Vagina (tissue), 2 donors: ENCODE measurements at regions not wholly inside any gene's neighbourhood (a gene's known extent, or its start where the extent isn't known, plus 50 kb on each side); places are given as distances from the start of the nearest gene placed in this dataset.

ENCODE experiments used
- CTCF ChIP-seq, 3 experiments: fragments of 450-650 bp in 2 of 3; fragments of 200-600 bp in 1 of 3; sonication (generic) in 1 of 3; IDR thresholded peaks; one replicate each; pipeline ENCODE4 v1.5.1; 2017 to 2019; ENCODE audit warnings: antibody characterized with exemption in 3 of 3, mild to moderate bottlenecking in 2 of 3, moderate library complexity in 2 of 3
- POLR2A ChIP-seq, 2 donors: fragments of 450-650 bp; IDR thresholded peaks; one replicate each; pipeline ENCODE4 v1.6.1; 2017; ENCODE audit warnings: antibody characterized with exemption in 2 of 2, mild to moderate bottlenecking in 2 of 2, moderate library complexity in 2 of 2

GRCh38 chr2:156841321-156841720 is 405.1 kb downstream of the GPD2 start:
- TF ChIP-seq CTCF (IDR thresholded peaks at IDR 0.05) (no peak), POLR2A (IDR thresholded peaks at IDR 0.05) (no peak)
